IMR-90 (cell line): ENCODE measurements at regions not wholly inside any gene's neighbourhood (a gene's known extent, or its start where the extent isn't known, plus 50 kb on each side); places are given as distances from the start of the nearest gene placed in this dataset.

Experiments
- ATAC-seq: fragments of 200-7000 bp; cut with Tn5 transposase; 2 replicates; pipeline ENCODE4 v1.9.1; 2020; ENCODE audit warnings: low read depth, mild to moderate bottlenecking, moderate library complexity
- BruUV-seq: library from RNA; stranded (reverse); fragments of 400-500 nt; replicated peaks from 2 replicates; lab custom pipeline; 2021; lab: Mats Ljungman, UMichigan
- CTCF ChIA-PET: fragments of 300-600 bp; formaldehyde crosslinking; extraction: SDS; loops from one replicate; lab custom pipeline; 2021; ENCODE audit warnings: antibody characterized with exemption; lab: Yijun Ruan, JAX
- POLR2A ChIA-PET: fragments of 300-600 bp; sonication (Branson Sonifier 250); formaldehyde crosslinking; loops from one replicate; lab custom pipeline; 2022; ENCODE audit warnings: antibody characterized with exemption; ENCODE audit not compliant: unreplicated experiment; lab: Charles Lee
- DNase-seq: peaks from one replicate; pipeline ENCODE4 v3.0.0; 2013
- H2AFZ ChIP-seq: replicated peaks from 2 replicates; pipeline ENCODE3; 2013; ENCODE audit warnings: low read length, mild to moderate bottlenecking; ENCODE audit not compliant: poor library complexity
- H2AK5ac ChIP-seq: 2 replicates; pipeline ENCODE4 v1.6.1; 2013; ENCODE audit warnings: low read depth, low read length, inconsistent platforms
- H2AK9ac ChIP-seq: replicated peaks from 2 replicates; pipeline ENCODE3; 2013; ENCODE audit warnings: mild to moderate bottlenecking, low read depth, low read length, moderate library complexity; ENCODE audit not compliant: poor library complexity
- H2BK120ac ChIP-seq: 2 replicates; pipeline ENCODE4 v1.6.1; 2013; ENCODE audit warnings: low read depth, low read length, inconsistent platforms
- H2BK15ac ChIP-seq: 3 replicates; pipeline ENCODE4 v1.6.1; 2013; ENCODE audit warnings: low read depth, low read length, inconsistent platforms
- H2BK20ac ChIP-seq: 2 replicates; pipeline ENCODE4 v1.6.1; 2013; ENCODE audit warnings: low read depth, mild to moderate bottlenecking, inconsistent platforms, low read length, moderate library complexity
- H2BK5ac ChIP-seq: 2 replicates; pipeline ENCODE4 v1.6.1; 2013; ENCODE audit warnings: mild to moderate bottlenecking, low read depth, low read length, inconsistent platforms; ENCODE audit not compliant: poor library complexity, severe bottlenecking
- H3K14ac ChIP-seq: replicated peaks from 2 replicates; pipeline ENCODE4 v1.6.1; 2013; ENCODE audit warnings: low read depth, low read length, inconsistent platforms
- H3K18ac ChIP-seq: 2 replicates; pipeline ENCODE4 v1.6.1; 2013; ENCODE audit warnings: low read depth, low read length, control low read depth
- H3K23ac ChIP-seq: 2 replicates; pipeline ENCODE4 v1.6.1; 2013; ENCODE audit warnings: low read depth, low read length, inconsistent platforms
- H3K27ac ChIP-seq: 2 replicates; pipeline ENCODE4 v1.5.1; 2013; ENCODE audit warnings: mild to moderate bottlenecking, control low read depth, low read length; ENCODE audit not compliant: insufficient read depth
- H3K27me3 ChIP-seq: 2 replicates; pipeline ENCODE4 v1.6.1; 2013; ENCODE audit warnings: low read length; ENCODE audit not compliant: control insufficient read depth, insufficient read depth
- H3K36me3 ChIP-seq: 2 replicates; pipeline ENCODE4 v1.6.1; 2013; ENCODE audit warnings: low read length, mixed read lengths; ENCODE audit not compliant: control insufficient read depth, insufficient read depth
- H3K4ac ChIP-seq: 2 replicates; pipeline ENCODE4 v1.6.1; 2013; ENCODE audit warnings: low read depth, low read length, inconsistent platforms
- H3K4me1 ChIP-seq: 2 replicates; pipeline ENCODE4 v1.6.1; 2013; ENCODE audit warnings: low read length, mixed read lengths; ENCODE audit not compliant: control insufficient read depth, insufficient read depth
- H3K4me2 ChIP-seq: 2 replicates; pipeline ENCODE4 v1.6.1; 2013; ENCODE audit warnings: low read depth, mild to moderate bottlenecking, control low read depth, low read length, moderate library complexity
- H3K4me3 ChIP-seq: 2 replicates; pipeline ENCODE4 v1.5.1; 2013; ENCODE audit warnings: low read depth, mild to moderate bottlenecking, control low read depth, low read length, moderate library complexity; ENCODE audit not compliant: insufficient read depth
- H3K56ac ChIP-seq: 2 replicates; pipeline ENCODE4 v1.6.1; 2013; ENCODE audit warnings: low read length, inconsistent platforms; ENCODE audit not compliant: insufficient read depth; ENCODE audit errors: extremely low read depth
- H3K79me1 ChIP-seq, 2 experiments: 2 replicates each; pipeline ENCODE4 v1.6.1; 2013; ENCODE audit warnings: low read length in 2 of 2, inconsistent platforms in 1 of 2, low read depth in 1 of 2
- H3K9ac ChIP-seq: 2 replicates; pipeline ENCODE4 v1.6.1; 2013; ENCODE audit warnings: low read depth, low read length, control low read depth
- H3K9me1 ChIP-seq: 2 replicates; pipeline ENCODE4 v1.6.1; 2013; ENCODE audit warnings: low read length, inconsistent platforms; ENCODE audit not compliant: insufficient read depth
- H3K9me3 ChIP-seq: 2 replicates; pipeline ENCODE4 v1.6.1; 2013; ENCODE audit warnings: low read length; ENCODE audit not compliant: control insufficient read depth, insufficient read depth
- H4K20me1 ChIP-seq: 2 replicates; pipeline ENCODE4 v1.6.1; 2013; ENCODE audit warnings: low read length, inconsistent platforms; ENCODE audit not compliant: insufficient read depth
- H4K5ac ChIP-seq: 2 replicates; pipeline ENCODE4 v1.6.1; 2013; ENCODE audit warnings: mild to moderate bottlenecking, low read depth, low read length, control low read depth
- H4K8ac ChIP-seq, 2 experiments: 2 replicates each; pipeline ENCODE4 v1.6.1; 2013; ENCODE audit warnings: low read depth in 2 of 2, low read length in 2 of 2, control low read depth in 1 of 2, inconsistent platforms in 1 of 2
- H4K91ac ChIP-seq: 2 replicates; pipeline ENCODE4 v1.6.1; 2013; ENCODE audit warnings: low read depth, low read length, inconsistent platforms; ENCODE audit not compliant: insufficient read depth
- FOS ChIP-seq: fragments of 150-350 bp; IDR thresholded peaks from 2 replicates; pipeline ENCODE4 v1.6.1; 2016; ENCODE audit warnings: low read depth, low read length
- RFX5 ChIP-seq: IDR thresholded peaks from 2 replicates; pipeline ENCODE4 v1.8.0; 2012; ENCODE audit warnings: low read depth, mild to moderate bottlenecking, low read length, moderate library complexity
- WGBS, 2 experiments: methylation state at CpG; one replicate each; pipeline versions ENCODE4 v1.1.5 to v1.1.7; 2013; ENCODE audit warnings: missing lambda C conversion rate in 2 of 2; ENCODE audit not compliant: insufficient read length in 1 of 2; ENCODE audit errors: extremely low coverage in 2 of 2; 5-methylcytosine and 5-hydroxymethylcytosine counted together
- dilution Hi-C: fragments of 300-500 bp; cut with HindIII; formaldehyde crosslinking; loops from one replicate; pipeline ENCODE4 v1.14.3; 2018; ENCODE audit warnings: low sequenced_read_pairs; ENCODE audit not compliant: unreplicated experiment
- in situ Hi-C: fragments of 300-500 bp; cut with MboI; formaldehyde crosslinking; loops from 3 replicates; pipeline ENCODE4 v1.14.3; 2019; ENCODE audit warnings: low sequenced_read_pairs, inconsistent platforms, mixed read lengths
- intact Hi-C: fragments of 100-400 bp; cut with micrococcal nuclease; formaldehyde crosslinking; loops from 2 replicates; pipeline ENCODE4 v1.10.0; 2022

GRCh38 chr12:115879354-115879753 lies 398.1 kb downstream of the MED13L start:
- Histone ChIP-seq H3K27ac (no peak overlapping the region), H4K8ac (no peak overlapping the region), H3K18ac (no peak overlapping the region), H2BK15ac (no peak overlapping the region), H4K5ac (no peak overlapping the region), H3K23ac (no peak overlapping the region), H3K27me3 (no peaks in the 10 kb centered on the region; the same call in 1 of the 2 replicates), H3K14ac (no peak overlapping the region), H2AK9ac (no peak overlapping the region), H3K4ac (no peak overlapping the region), H3K9ac (no peak overlapping the region), H2BK20ac (no peak overlapping the region), H3K9me3 (no peaks in the 10 kb centered on the region), H2AK5ac (no peak overlapping the region), H3K36me3 (no peaks in the 10 kb centered on the region), H3K9me1 (no peaks in the 10 kb centered on the region), H3K79me1 (no peaks in the 10 kb centered on the region), H2BK5ac (no peak overlapping the region), H4K20me1 (no peaks in the 10 kb centered on the region), H4K91ac (no peak overlapping the region), H3K4me1 (no peaks in the 10 kb centered on the region), H3K4me2 (no peak overlapping the region), H3K4me3 (no peak overlapping the region), H2AFZ (no peak overlapping the region), H2BK120ac (no peak overlapping the region), H3K56ac (no peak overlapping the region)
- BruUV-seq = no TSS peak
- 60% methylated on average over 1 of the region's 5 CpGs; no CpG with 5 or more reads in 1 of the 2 experiments for WGBS, 2 experiments
- intact Hi-C loops (no loop called here), dilution Hi-C loops (no loop called here), in situ Hi-C loops (no loop called here)
- ATAC-seq = no peak
- no peak for DNase-seq
- POLR2A ChIA-PET = no interaction called here
- CTCF ChIA-PET = no interaction called here
- no peak for TF ChIP-seq FOS
- no peak for TF ChIP-seq RFX5
